ENCODE measurements at regions not wholly inside any gene's neighbourhood (a gene's known extent, or its start where the extent isn't known, plus 50 kb on each side); places are given as distances from the start of the nearest gene placed in this dataset.

GRCh38 chr4:138761638-138762220 is 253.9 kb upstream of the NOCT start:
- TF ChIP-seq TAF1 (IDR thresholded peaks at IDR 0.05; ENCODE audit: borderline replicate concordance, insufficient read depth, low read length), result no peak
- TF ChIP-seq REST (IDR thresholded peaks at IDR 0.05; ENCODE audit: insufficient read depth in 1 of 2, low read depth in 2 of 2, low read length in 2 of 2), result no peak
- TF ChIP-seq POLR2AphosphoS5 (IDR thresholded peaks at IDR 0.05; ENCODE audit: low read depth, low read length), result no peak
- TF ChIP-seq SIN3A (IDR thresholded peaks at IDR 0.05; ENCODE audit: borderline replicate concordance, insufficient read depth, low read length), result no peak

Measured in PFSK-1 (cell line).